Astrocyte (in vitro differentiated cells and primary cell): ENCODE measurements at regions not wholly inside any gene's neighbourhood (a gene's known extent, or its start where the extent isn't known, plus 50 kb on each side); places are given as distances from the start of the nearest gene placed in this dataset.

Experiments used
- DNase-seq: peaks from one replicate; pipeline ENCODE4 v3.0.0-alpha.2; 2010; ENCODE audit warnings: low read depth
- FAIRE-seq: peaks from 2 replicates; lab custom pipeline; 2011; peaks lifted over from hg19 to GRCh38; lab: Jason Lieb, UNC
- H2AFZ ChIP-seq: 2 replicates; pipeline ENCODE4 v1.6.0; 2012; ENCODE audit warnings: low read depth, low read length, inconsistent platforms
- H3K27ac ChIP-seq: 2 replicates; pipeline ENCODE4 v1.5.1; 2011; ENCODE audit warnings: low read depth, low read length, inconsistent platforms
- H3K27me3 ChIP-seq: 2 replicates; pipeline ENCODE4 v1.6.0; 2011; ENCODE audit warnings: low read length, inconsistent platforms; ENCODE audit not compliant: insufficient read depth
- H3K36me3 ChIP-seq: 2 replicates; pipeline ENCODE4 v1.5.1; 2011; ENCODE audit warnings: low read length, inconsistent platforms; ENCODE audit not compliant: insufficient read depth
- H3K4me1 ChIP-seq: 2 replicates; pipeline ENCODE4 v1.5.1; 2011; ENCODE audit warnings: low read length, inconsistent platforms; ENCODE audit not compliant: insufficient read depth
- H3K4me2 ChIP-seq: 2 replicates; pipeline ENCODE4 v1.6.0; 2012; ENCODE audit warnings: low read length, inconsistent platforms
- H3K4me3 ChIP-seq: 2 replicates; pipeline ENCODE4 v1.5.1; 2011; ENCODE audit warnings: low read depth, mild to moderate bottlenecking, low read length, inconsistent platforms; ENCODE audit not compliant: insufficient read depth
- H3K79me2 ChIP-seq: 2 replicates; pipeline ENCODE4 v1.6.0; 2012; ENCODE audit warnings: mild to moderate bottlenecking, low read length, inconsistent platforms; ENCODE audit not compliant: insufficient read depth
- H3K9ac ChIP-seq: 2 replicates; pipeline ENCODE4 v1.6.0; 2012; ENCODE audit warnings: mild to moderate bottlenecking, low read length, inconsistent platforms
- H3K9me3 ChIP-seq: 2 replicates; pipeline ENCODE4 v1.5.1; 2012; ENCODE audit warnings: low read depth, mild to moderate bottlenecking, low read length, inconsistent platforms; ENCODE audit not compliant: insufficient read depth
- H4K20me1 ChIP-seq: 2 replicates; pipeline ENCODE4 v1.6.0; 2012; ENCODE audit warnings: low read length, inconsistent platforms; ENCODE audit not compliant: insufficient read depth
- H3K27ac Mint-ChIP-seq: one replicate; pipeline ENCODE4 v1.8.0; 2021; ENCODE audit warnings: mild to moderate bottlenecking, mixed read lengths; ENCODE audit not compliant: unreplicated experiment
- H3K27me3 Mint-ChIP-seq: one replicate; pipeline ENCODE4 v1.8.0; 2021; ENCODE audit warnings: low read depth, mixed read lengths; ENCODE audit not compliant: unreplicated experiment
- H3K36me3 Mint-ChIP-seq: one replicate; pipeline ENCODE4 v1.8.0; 2021; ENCODE audit warnings: low read depth, mixed read lengths; ENCODE audit not compliant: unreplicated experiment
- H3K4me1 Mint-ChIP-seq: one replicate; pipeline ENCODE4 v1.8.0; 2021; ENCODE audit warnings: low read depth, mixed read lengths; ENCODE audit not compliant: unreplicated experiment
- H3K4me3 Mint-ChIP-seq: one replicate; pipeline ENCODE4 v1.8.0; 2021; ENCODE audit warnings: mild to moderate bottlenecking, moderate library complexity, mixed read lengths; ENCODE audit not compliant: unreplicated experiment
- H3K9me3 Mint-ChIP-seq: one replicate; pipeline ENCODE4 v1.8.0; 2021; ENCODE audit warnings: mild to moderate bottlenecking, mixed read lengths; ENCODE audit not compliant: unreplicated experiment
- EZH2 ChIP-seq: IDR thresholded peaks from 2 replicates; pipeline ENCODE4 v1.6.1; 2012; ENCODE audit warnings: mild to moderate bottlenecking, low read length, inconsistent platforms; ENCODE audit not compliant: insufficient read depth
- TF ChIP-seq, protein P1 (sequence below): IDR thresholded peaks from 2 replicates; pipeline ENCODE4 v1.5.1; 2011; ENCODE audit warnings: low read depth, mild to moderate bottlenecking, inconsistent platforms, low read length, moderate library complexity; ENCODE audit not compliant: insufficient read depth

DNA sequence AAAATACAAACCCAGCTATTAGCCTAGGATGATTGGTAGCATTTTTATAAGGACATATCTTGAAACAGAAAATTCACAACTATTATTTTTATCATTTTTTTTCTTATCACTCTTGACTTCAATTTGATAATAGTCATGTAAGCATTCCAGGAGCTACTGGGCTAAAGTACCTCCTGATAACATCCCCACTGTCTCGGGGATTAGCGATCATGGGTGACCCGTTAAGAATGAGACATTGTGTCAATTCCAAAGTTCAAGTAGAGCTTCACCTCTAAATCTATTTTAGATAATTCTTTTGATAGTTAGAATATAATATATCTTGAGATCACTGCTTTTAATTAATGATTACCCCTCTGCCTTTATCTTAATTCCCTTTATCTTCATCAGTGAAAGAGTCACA, 1204.5 kb upstream of the CHAC2 start:
- TF ChIP-seq EZH2 = no peak
- TF ChIP-seq, protein P1, sequence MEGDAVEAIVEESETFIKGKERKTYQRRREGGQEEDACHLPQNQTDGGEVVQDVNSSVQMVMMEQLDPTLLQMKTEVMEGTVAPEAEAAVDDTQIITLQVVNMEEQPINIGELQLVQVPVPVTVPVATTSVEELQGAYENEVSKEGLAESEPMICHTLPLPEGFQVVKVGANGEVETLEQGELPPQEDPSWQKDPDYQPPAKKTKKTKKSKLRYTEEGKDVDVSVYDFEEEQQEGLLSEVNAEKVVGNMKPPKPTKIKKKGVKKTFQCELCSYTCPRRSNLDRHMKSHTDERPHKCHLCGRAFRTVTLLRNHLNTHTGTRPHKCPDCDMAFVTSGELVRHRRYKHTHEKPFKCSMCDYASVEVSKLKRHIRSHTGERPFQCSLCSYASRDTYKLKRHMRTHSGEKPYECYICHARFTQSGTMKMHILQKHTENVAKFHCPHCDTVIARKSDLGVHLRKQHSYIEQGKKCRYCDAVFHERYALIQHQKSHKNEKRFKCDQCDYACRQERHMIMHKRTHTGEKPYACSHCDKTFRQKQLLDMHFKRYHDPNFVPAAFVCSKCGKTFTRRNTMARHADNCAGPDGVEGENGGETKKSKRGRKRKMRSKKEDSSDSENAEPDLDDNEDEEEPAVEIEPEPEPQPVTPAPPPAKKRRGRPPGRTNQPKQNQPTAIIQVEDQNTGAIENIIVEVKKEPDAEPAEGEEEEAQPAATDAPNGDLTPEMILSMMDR = no peak
- Histone ChIP-seq H3K9ac (no peak overlapping the region), H3K27ac (no peak overlapping the region), H3K4me2 (no peak overlapping the region), H3K79me2 (no peaks in the 10 kb centered on the region), H3K27me3 (no peaks in the 10 kb centered on the region), H3K4me1 (no peaks in the 10 kb centered on the region), H2AFZ (no peak overlapping the region), H3K36me3 (no peaks in the 10 kb centered on the region), H3K4me3 (no peak overlapping the region), H4K20me1 (no peaks in the 10 kb centered on the region), H3K9me3 (no peaks in the 10 kb centered on the region)
- Mint-ChIP-seq H3K27ac (no peak overlapping the region), H3K9me3 (peaks cover 2% of the 10 kb centered on the region), H3K27me3 (no peaks in the 10 kb centered on the region), H3K4me3 (no peak overlapping the region), H3K4me1 (no peaks in the 10 kb centered on the region), H3K36me3 (no peaks in the 10 kb centered on the region)
- FAIRE-seq (no peak), DNase-seq (no peak)

DNA sequence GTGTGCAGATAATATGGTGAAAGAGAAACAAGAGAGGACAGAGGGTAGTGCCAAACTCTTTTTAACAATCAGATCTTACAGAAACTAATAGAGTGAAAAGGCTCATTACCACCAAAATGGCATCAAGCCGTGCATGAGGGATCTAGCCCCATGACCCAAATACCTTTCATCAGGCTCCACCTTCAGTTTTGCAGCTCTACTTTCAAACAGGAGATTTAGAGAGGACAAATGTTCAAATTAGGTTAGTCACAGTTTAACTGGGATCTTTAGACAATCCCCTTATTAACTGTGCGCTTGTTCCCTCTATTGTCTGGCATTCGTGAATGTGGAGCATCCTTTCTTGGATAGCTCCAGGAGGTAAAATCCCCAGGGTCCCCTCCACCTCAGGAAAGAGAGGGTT, 1209.3 kb upstream of the CHAC2 start:
- no peaks in the 10 kb centered on the region for H3K36me3 Mint-ChIP-seq
- Histone ChIP-seq H2AFZ (no peak overlapping the region), H3K4me1 (no peaks in the 10 kb centered on the region), H3K4me3 (no peak overlapping the region), H4K20me1 (no peaks in the 10 kb centered on the region), H3K27ac (no peak overlapping the region), H3K79me2 (no peaks in the 10 kb centered on the region), H3K4me2 (no peak overlapping the region), H3K36me3 (no peaks in the 10 kb centered on the region), H3K9ac (no peak overlapping the region), H3K9me3 (no peaks in the 10 kb centered on the region), H3K27me3 (no peaks in the 10 kb centered on the region)
- no peaks in the 10 kb centered on the region for H3K4me1 Mint-ChIP-seq
- peak; percentile 13 for FAIRE-seq
- no peak overlapping the region for H3K4me3 Mint-ChIP-seq
- H3K9me3 Mint-ChIP-seq = peaks cover 2% of the 10 kb centered on the region
- TF ChIP-seq, protein P1 = no peak
- no peak for TF ChIP-seq EZH2
- H3K27ac Mint-ChIP-seq = no peak overlapping the region
- no peaks in the 10 kb centered on the region for H3K27me3 Mint-ChIP-seq
- no peak for DNase-seq

DNA sequence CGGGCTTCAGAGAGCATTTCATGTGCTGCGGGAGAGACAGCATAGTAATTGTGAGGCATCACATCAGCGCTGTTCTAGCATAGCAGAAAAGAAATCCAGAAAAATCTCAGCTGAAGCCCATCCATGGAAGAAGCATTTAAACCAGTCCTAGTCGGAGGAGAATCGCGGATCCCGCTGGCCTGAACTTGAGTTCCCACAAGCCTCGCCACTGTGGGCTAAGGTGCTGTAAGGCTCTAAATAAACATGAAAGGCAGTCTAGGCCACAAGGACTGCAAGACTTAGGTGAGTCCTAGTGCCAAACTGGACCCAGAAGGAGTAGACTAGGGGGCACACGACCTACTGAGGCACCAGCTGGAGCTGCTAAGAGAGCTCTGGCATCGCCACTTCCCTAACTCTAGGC, 1225.3 kb upstream of the CHAC2 start:
- Mint-ChIP-seq H3K27me3 (no peaks in the 10 kb centered on the region), H3K4me1 (no peaks in the 10 kb centered on the region), H3K27ac (no peak overlapping the region), H3K36me3 (no peaks in the 10 kb centered on the region), H3K4me3 (no peak overlapping the region), H3K9me3 (no peaks in the 10 kb centered on the region)
- Histone ChIP-seq H3K4me2 (no peak overlapping the region), H3K9ac (no peak overlapping the region), H3K27me3 (no peaks in the 10 kb centered on the region), H3K9me3 (no peaks in the 10 kb centered on the region), H3K79me2 (no peaks in the 10 kb centered on the region), H3K27ac (no peak overlapping the region), H4K20me1 (no peaks in the 10 kb centered on the region), H3K4me3 (no peak overlapping the region), H2AFZ (no peak overlapping the region), H3K4me1 (no peaks in the 10 kb centered on the region), H3K36me3 (no peaks in the 10 kb centered on the region)
- FAIRE-seq (no peak), DNase-seq (no peak)
- TF ChIP-seq, protein P1 = no peak
- TF ChIP-seq EZH2 = no peak
